ENCODE measurements at regions not wholly inside any gene's neighbourhood (a gene's known extent, or its start where the extent isn't known, plus 50 kb on each side); places are given as distances from the start of the nearest gene placed in this dataset.

DNA sequence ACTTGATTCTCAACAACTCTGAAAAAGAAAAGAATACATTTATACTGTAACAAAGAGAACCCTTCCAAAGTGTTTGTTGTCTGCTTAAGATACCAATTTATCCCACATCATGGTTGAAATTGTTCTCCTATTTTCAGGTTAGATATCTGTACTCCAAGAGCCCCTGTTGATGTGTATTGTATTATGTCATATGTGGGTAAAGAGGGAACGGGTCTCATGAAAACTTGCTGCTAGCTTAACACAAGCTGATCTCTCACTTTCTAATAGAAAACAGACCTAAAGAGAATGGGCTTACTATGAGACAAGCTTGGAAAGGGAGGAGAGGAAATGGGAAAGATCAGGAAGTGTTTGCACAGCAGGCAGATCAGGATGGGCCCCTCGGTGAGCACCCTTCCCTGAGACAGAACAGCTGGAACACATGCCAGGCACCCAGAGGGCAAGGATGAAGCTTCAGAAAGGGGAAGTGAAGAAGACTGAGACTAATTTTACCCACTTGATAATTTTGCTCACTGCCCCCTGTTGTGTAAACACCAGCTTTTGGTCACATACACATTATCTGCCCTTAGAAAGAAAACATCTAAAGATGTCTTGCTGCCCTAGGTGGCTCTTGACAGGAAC lies 747.9 kb upstream of the CCDC54 start:
- no peak for TF ChIP-seq GLIS3 (CRISPR knock-in tag; IDR thresholded peaks at IDR 0.05)
- no peak for TF ChIP-seq ISL1 (CRISPR knock-in tag; IDR thresholded peaks at IDR 0.05)
- TF ChIP-seq BACH2 (CRISPR knock-in tag; IDR thresholded peaks at IDR 0.05; ENCODE audit: borderline replicate concordance): no peak
- TF ChIP-seq ESRRG (CRISPR knock-in tag; IDR thresholded peaks at IDR 0.05): no peak
- TF ChIP-seq, protein P1, sequence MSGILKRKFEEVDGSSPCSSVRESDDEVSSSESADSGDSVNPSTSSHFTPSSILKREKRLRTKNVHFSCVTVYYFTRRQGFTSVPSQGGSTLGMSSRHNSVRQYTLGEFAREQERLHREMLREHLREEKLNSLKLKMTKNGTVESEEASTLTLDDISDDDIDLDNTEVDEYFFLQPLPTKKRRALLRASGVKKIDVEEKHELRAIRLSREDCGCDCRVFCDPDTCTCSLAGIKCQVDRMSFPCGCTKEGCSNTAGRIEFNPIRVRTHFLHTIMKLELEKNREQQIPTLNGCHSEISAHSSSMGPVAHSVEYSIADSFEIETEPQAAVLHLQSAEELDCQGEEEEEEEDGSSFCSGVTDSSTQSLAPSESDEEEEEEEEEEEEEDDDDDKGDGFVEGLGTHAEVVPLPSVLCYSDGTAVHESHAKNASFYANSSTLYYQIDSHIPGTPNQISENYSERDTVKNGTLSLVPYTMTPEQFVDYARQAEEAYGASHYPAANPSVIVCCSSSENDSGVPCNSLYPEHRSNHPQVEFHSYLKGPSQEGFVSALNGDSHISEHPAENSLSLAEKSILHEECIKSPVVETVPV (CRISPR knock-in tag; IDR thresholded peaks at IDR 0.05): no peak
- TF ChIP-seq, protein P2, sequence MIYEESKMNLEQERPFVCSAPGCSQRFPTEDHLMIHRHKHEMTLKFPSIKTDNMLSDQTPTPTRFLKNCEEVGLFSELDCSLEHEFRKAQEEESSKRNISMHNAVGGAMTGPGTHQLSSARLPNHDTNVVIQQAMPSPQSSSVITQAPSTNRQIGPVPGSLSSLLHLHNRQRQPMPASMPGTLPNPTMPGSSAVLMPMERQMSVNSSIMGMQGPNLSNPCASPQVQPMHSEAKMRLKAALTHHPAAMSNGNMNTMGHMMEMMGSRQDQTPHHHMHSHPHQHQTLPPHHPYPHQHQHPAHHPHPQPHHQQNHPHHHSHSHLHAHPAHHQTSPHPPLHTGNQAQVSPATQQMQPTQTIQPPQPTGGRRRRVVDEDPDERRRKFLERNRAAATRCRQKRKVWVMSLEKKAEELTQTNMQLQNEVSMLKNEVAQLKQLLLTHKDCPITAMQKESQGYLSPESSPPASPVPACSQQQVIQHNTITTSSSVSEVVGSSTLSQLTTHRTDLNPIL (CRISPR knock-in tag; IDR thresholded peaks at IDR 0.05; ENCODE audit: low read depth): no peak
- TF ChIP-seq ZNF8 (CRISPR knock-in tag; IDR thresholded peaks at IDR 0.05): no peak
- TF ChIP-seq, protein P3, sequence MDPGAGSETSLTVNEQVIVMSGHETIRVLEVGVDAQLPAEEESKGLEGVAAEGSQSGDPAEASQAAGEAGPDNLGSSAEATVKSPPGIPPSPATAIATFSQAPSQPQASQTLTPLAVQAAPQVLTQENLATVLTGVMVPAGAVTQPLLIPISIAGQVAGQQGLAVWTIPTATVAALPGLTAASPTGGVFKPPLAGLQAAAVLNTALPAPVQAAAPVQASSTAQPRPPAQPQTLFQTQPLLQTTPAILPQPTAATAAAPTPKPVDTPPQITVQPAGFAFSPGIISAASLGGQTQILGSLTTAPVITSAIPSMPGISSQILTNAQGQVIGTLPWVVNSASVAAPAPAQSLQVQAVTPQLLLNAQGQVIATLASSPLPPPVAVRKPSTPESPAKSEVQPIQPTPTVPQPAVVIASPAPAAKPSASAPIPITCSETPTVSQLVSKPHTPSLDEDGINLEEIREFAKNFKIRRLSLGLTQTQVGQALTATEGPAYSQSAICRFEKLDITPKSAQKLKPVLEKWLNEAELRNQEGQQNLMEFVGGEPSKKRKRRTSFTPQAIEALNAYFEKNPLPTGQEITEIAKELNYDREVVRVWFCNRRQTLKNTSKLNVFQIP (CRISPR knock-in tag; IDR thresholded peaks at IDR 0.05; ENCODE audit: borderline replicate concordance, low read depth): no peak
- no peak for TF ChIP-seq ZC3H10 (CRISPR knock-in tag; IDR thresholded peaks at IDR 0.05)
- no peak for TF ChIP-seq ZFP30 (CRISPR knock-in tag; IDR thresholded peaks at IDR 0.05)
- TF ChIP-seq TCF4 (CRISPR knock-in tag; IDR thresholded peaks at IDR 0.05; ENCODE audit: borderline replicate concordance): no peak
- TF ChIP-seq SNAI2 (CRISPR knock-in tag; IDR thresholded peaks at IDR 0.05): no peak
- TF ChIP-seq OSR1 (CRISPR knock-in tag; IDR thresholded peaks at IDR 0.05): no peak
- ATAC-seq: no peak

DNA sequence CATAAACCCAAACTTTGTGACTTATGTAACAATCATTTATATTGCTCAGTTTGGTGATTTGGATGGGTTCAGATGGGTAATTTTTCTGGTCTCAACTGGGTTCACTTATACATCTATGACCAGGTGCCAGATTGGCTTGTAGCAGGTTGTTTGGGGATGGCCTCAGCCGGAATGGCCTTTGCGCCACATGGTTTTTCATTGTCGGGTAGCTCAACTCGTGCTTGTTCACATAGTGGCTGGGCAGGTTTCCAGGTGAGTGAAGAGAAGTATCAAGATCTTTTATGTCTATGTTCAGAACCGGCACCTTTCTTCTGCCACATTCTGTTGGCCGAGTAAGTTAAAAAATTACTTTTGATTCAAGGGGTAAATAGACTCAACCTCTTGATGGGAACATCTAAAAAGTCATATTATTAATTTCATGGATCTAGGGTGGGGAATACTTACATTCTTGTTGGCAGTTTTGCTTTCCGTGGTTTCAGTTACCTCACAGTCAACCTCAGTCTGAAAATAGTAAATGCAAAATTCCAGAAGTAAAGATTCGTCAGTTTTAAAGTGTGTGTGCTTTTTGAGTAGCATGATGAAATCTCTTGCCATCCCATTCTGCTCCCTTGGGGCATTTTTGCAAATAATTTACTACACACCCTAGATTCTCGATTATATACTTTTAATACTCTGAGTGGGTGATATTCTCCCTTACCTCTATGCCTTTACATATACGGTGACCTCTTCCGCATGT lies 745.7 kb upstream of the CCDC54 start:
- TF ChIP-seq, protein P4, sequence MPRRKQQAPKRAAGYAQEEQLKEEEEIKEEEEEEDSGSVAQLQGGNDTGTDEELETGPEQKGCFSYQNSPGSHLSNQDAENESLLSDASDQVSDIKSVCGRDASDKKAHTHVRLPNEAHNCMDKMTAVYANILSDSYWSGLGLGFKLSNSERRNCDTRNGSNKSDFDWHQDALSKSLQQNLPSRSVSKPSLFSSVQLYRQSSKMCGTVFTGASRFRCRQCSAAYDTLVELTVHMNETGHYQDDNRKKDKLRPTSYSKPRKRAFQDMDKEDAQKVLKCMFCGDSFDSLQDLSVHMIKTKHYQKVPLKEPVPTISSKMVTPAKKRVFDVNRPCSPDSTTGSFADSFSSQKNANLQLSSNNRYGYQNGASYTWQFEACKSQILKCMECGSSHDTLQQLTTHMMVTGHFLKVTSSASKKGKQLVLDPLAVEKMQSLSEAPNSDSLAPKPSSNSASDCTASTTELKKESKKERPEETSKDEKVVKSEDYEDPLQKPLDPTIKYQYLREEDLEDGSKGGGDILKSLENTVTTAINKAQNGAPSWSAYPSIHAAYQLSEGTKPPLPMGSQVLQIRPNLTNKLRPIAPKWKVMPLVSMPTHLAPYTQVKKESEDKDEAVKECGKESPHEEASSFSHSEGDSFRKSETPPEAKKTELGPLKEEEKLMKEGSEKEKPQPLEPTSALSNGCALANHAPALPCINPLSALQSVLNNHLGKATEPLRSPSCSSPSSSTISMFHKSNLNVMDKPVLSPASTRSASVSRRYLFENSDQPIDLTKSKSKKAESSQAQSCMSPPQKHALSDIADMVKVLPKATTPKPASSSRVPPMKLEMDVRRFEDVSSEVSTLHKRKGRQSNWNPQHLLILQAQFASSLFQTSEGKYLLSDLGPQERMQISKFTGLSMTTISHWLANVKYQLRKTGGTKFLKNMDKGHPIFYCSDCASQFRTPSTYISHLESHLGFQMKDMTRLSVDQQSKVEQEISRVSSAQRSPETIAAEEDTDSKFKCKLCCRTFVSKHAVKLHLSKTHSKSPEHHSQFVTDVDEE (CRISPR knock-in tag; IDR thresholded peaks at IDR 0.05): no peak
- TF ChIP-seq SNAI2 (CRISPR knock-in tag; IDR thresholded peaks at IDR 0.05): no peak
- TF ChIP-seq OSR1 (CRISPR knock-in tag; IDR thresholded peaks at IDR 0.05): no peak
- TF ChIP-seq ZFP30 (CRISPR knock-in tag; IDR thresholded peaks at IDR 0.05): no peak
- no peak for TF ChIP-seq ARNTL (CRISPR knock-in tag; IDR thresholded peaks at IDR 0.05; ENCODE audit: borderline replicate concordance, low read depth)
- TF ChIP-seq, protein P2 (CRISPR knock-in tag; IDR thresholded peaks at IDR 0.05; ENCODE audit: low read depth): no peak
- TF ChIP-seq ZNF565 (CRISPR knock-in tag; conservative IDR thresholded peaks at IDR 0.05; ENCODE audit: low read depth): no peak
- TF ChIP-seq PPARA (CRISPR knock-in tag; IDR thresholded peaks at IDR 0.05; ENCODE audit: borderline replicate concordance): no peak
- TF ChIP-seq ISL1 (CRISPR knock-in tag; IDR thresholded peaks at IDR 0.05): no peak
- no peak for TF ChIP-seq ZNF8 (CRISPR knock-in tag; IDR thresholded peaks at IDR 0.05)
- TF ChIP-seq ZFP3 (CRISPR knock-in tag; IDR thresholded peaks at IDR 0.05): no peak
- TF ChIP-seq ZC3H10 (CRISPR knock-in tag; IDR thresholded peaks at IDR 0.05): no peak
- TF ChIP-seq ESRRG (CRISPR knock-in tag; IDR thresholded peaks at IDR 0.05): no peak
- TF ChIP-seq, protein P3 (CRISPR knock-in tag; IDR thresholded peaks at IDR 0.05; ENCODE audit: borderline replicate concordance, low read depth): no peak
- no peak for TF ChIP-seq TOX (CRISPR knock-in tag; IDR thresholded peaks at IDR 0.05; ENCODE audit: borderline replicate concordance)
- TF ChIP-seq ZNF70 (CRISPR knock-in tag; IDR thresholded peaks at IDR 0.05): no peak
- TF ChIP-seq, protein P1 (CRISPR knock-in tag; IDR thresholded peaks at IDR 0.05): no peak
- ATAC-seq: no peak

Data from SK-N-SH treated with all-trans-retinoic acid at 6 μM for 48 hours (cell line).